ENCODE measurements at regions not wholly inside any gene's neighbourhood (a gene's known extent, or its start where the extent isn't known, plus 50 kb on each side); places are given as distances from the start of the nearest gene placed in this dataset.
"Not testable (repeated sequence)": the region's sequence is repeated elsewhere in the genome, so short reads cannot be mapped to it uniquely, and the experiment has no call there.

DNA sequence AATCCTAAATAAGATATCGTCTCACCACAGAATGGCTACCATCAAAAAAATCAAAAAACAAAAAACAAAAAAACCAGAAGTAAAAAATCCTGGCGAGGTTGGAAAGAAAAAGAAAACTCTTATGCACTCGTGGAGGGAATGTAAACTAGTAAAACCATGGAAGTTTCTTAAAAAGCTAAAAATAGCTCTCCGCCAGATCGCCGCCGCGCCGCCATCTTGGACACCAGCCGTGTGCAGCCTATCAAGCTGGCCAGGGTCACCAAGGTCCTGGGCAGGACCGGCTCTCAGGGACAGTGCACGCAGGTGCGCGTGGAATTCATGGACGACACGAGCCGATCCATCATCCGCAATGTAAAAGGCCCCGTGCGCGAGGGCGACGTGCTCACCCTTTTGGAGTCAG is 71.7 kb downstream of the TBC1D28 start:
- not testable (repeated sequence) for TF ChIP-seq EZH2 (IDR thresholded peaks at IDR 0.05; ENCODE audit: borderline replicate concordance, low read length)
- TF ChIP-seq, protein P1, sequence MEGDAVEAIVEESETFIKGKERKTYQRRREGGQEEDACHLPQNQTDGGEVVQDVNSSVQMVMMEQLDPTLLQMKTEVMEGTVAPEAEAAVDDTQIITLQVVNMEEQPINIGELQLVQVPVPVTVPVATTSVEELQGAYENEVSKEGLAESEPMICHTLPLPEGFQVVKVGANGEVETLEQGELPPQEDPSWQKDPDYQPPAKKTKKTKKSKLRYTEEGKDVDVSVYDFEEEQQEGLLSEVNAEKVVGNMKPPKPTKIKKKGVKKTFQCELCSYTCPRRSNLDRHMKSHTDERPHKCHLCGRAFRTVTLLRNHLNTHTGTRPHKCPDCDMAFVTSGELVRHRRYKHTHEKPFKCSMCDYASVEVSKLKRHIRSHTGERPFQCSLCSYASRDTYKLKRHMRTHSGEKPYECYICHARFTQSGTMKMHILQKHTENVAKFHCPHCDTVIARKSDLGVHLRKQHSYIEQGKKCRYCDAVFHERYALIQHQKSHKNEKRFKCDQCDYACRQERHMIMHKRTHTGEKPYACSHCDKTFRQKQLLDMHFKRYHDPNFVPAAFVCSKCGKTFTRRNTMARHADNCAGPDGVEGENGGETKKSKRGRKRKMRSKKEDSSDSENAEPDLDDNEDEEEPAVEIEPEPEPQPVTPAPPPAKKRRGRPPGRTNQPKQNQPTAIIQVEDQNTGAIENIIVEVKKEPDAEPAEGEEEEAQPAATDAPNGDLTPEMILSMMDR (IDR thresholded peaks at IDR 0.05; ENCODE audit: low read length): not testable (repeated sequence)
